Loucy (cell line): ENCODE measurements at regions not wholly inside any gene's neighbourhood (a gene's known extent, or its start where the extent isn't known, plus 50 kb on each side); places are given as distances from the start of the nearest gene placed in this dataset.

Source experiments
- H2AFZ ChIP-seq: fragments of 200-600 bp; sonication (generic); 2 replicates; pipeline ENCODE4 v1.6.0; 2016; ENCODE audit warnings: antibody characterized with exemption, mild to moderate bottlenecking, low read length, moderate library complexity
- H3F3A ChIP-seq: fragments of 200-600 bp; 2 replicates; pipeline ENCODE4 v1.6.0; 2016; ENCODE audit warnings: antibody characterized with exemption, low read depth, mild to moderate bottlenecking
- H3K27me3 ChIP-seq: fragments of 200-600 bp; sonication (generic); 2 replicates; pipeline ENCODE4 v1.6.1; 2014; ENCODE audit warnings: low read length, mild to moderate bottlenecking; ENCODE audit not compliant: insufficient read depth, poor library complexity, severe bottlenecking
- H3K36me3 ChIP-seq: fragments of 200-600 bp; sonication (generic); 2 replicates; pipeline ENCODE4 v1.6.1; 2016; ENCODE audit warnings: low read length; ENCODE audit not compliant: insufficient read depth
- H3K4me1 ChIP-seq: fragments of 200-600 bp; sonication (generic); 2 replicates; pipeline ENCODE4 v1.5.1; 2014; ENCODE audit warnings: low read length, mild to moderate bottlenecking; ENCODE audit not compliant: insufficient read depth, poor library complexity, severe bottlenecking
- H3K4me2 ChIP-seq: fragments of 200-600 bp; sonication (generic); 2 replicates; pipeline ENCODE4 v1.6.0; 2014; ENCODE audit warnings: antibody characterized with exemption, low read length, low read depth, mild to moderate bottlenecking; ENCODE audit not compliant: poor library complexity, severe bottlenecking
- H3K4me3 ChIP-seq: fragments of 200-600 bp; sonication (generic); 2 replicates; pipeline ENCODE4 v1.5.1; 2014; ENCODE audit warnings: low read length, mild to moderate bottlenecking, mixed read lengths; ENCODE audit not compliant: poor library complexity, severe bottlenecking
- H3K79me2 ChIP-seq: fragments of 200-600 bp; sonication (generic); 2 replicates; pipeline ENCODE4 v1.6.1; 2014; ENCODE audit warnings: low read length; ENCODE audit not compliant: insufficient read depth
- H3K9ac ChIP-seq: fragments of 200-600 bp; sonication (generic); 2 replicates; pipeline ENCODE4 v1.6.0; 2014; ENCODE audit warnings: mild to moderate bottlenecking, low read depth, low read length, moderate library complexity; ENCODE audit not compliant: poor library complexity, severe bottlenecking
- H3K9me2 ChIP-seq: fragments of 200-600 bp; sonication (generic); replicated peaks from 2 replicates; pipeline ENCODE4 v1.6.1; 2016; ENCODE audit warnings: low read depth, low read length, mixed read lengths
- H3K9me3 ChIP-seq: fragments of 200-600 bp; sonication (generic); 2 replicates; pipeline ENCODE4 v1.6.1; 2014; ENCODE audit warnings: mild to moderate bottlenecking, antibody characterized with exemption, low read length, low read depth; ENCODE audit not compliant: insufficient read depth
- H4K20me1 ChIP-seq: fragments of 200-600 bp; sonication (generic); 2 replicates; pipeline ENCODE4 v1.6.0; 2014; ENCODE audit warnings: antibody characterized with exemption, low read length, mild to moderate bottlenecking; ENCODE audit not compliant: insufficient read depth, poor library complexity, severe bottlenecking
- CTCF ChIP-seq: fragments of 200-600 bp; sonication (generic); conservative IDR thresholded peaks from 2 replicates; pipeline ENCODE4 v1.5.1; 2014; ENCODE audit warnings: mild to moderate bottlenecking, antibody characterized with exemption, low read length
- EZH2phosphoT487 ChIP-seq: fragments of 200-600 bp; IDR thresholded peaks from 2 replicates; pipeline ENCODE4 v1.6.1; 2018; ENCODE audit warnings: antibody characterized with exemption, mild to moderate bottlenecking, moderate library complexity, borderline replicate concordance

- no peaks in the 10 kb centered on the region for H3K9me3 ChIP-seq
- no peaks in the 10 kb centered on the region for H3K9me2 ChIP-seq
- H3K4me1 ChIP-seq = no peaks in the 10 kb centered on the region
- H3K36me3 ChIP-seq = no peaks in the 10 kb centered on the region
- no peaks in the 10 kb centered on the region for H3K79me2 ChIP-seq
- no peak overlapping the region for H3K9ac ChIP-seq
- no peak overlapping the region for H3K4me2 ChIP-seq
- H3F3A ChIP-seq = no peaks in the 10 kb centered on the region
- no peaks in the 10 kb centered on the region for H3K27me3 ChIP-seq
- no peak overlapping the region for H3K4me3 ChIP-seq
- TF ChIP-seq CTCF (no peak), EZH2phosphoT487 (no peak)
- no peak overlapping the region for H2AFZ ChIP-seq
- H4K20me1 ChIP-seq = no peaks in the 10 kb centered on the region
These were observed 278.8 kb upstream of the DIAPH2 start for GRCh38 chrX:96405842-96406241.

- Histone ChIP-seq H3K4me1 (no peaks in the 10 kb centered on the region), H2AFZ (no peak overlapping the region), H3K9me2 (no peaks in the 10 kb centered on the region), H3K4me3 (no peak overlapping the region), H4K20me1 (no peaks in the 10 kb centered on the region), H3K4me2 (no peak overlapping the region), H3K9ac (no peak overlapping the region), H3K79me2 (no peaks in the 10 kb centered on the region), H3K36me3 (no peaks in the 10 kb centered on the region), H3F3A (no peaks in the 10 kb centered on the region), H3K9me3 (no peaks in the 10 kb centered on the region), H3K27me3 (no peaks in the 10 kb centered on the region)
- TF ChIP-seq CTCF (no peak), EZH2phosphoT487 (no peak)
These were observed 277.6 kb upstream of the DIAPH2 start for GRCh38 chrX:96407072-96407471.

GRCh38 chrX:96407501-96407900 is 277.1 kb upstream of the DIAPH2 start:
- Histone ChIP-seq H3K4me3 (no peak overlapping the region), H3K27me3 (no peaks in the 10 kb centered on the region), H4K20me1 (no peaks in the 10 kb centered on the region), H3K9ac (no peak overlapping the region), H3K4me2 (no peak overlapping the region), H2AFZ (no peak overlapping the region), H3K36me3 (no peaks in the 10 kb centered on the region), H3K79me2 (no peaks in the 10 kb centered on the region), H3F3A (no peaks in the 10 kb centered on the region), H3K4me1 (no peaks in the 10 kb centered on the region), H3K9me3 (no peaks in the 10 kb centered on the region), H3K9me2 (no peaks in the 10 kb centered on the region)
- no peak for TF ChIP-seq CTCF
- TF ChIP-seq EZH2phosphoT487 = no peak
